H1 (cell line): ENCODE measurements at regions not wholly inside any gene's neighbourhood (a gene's known extent, or its start where the extent isn't known, plus 50 kb on each side); places are given as distances from the start of the nearest gene placed in this dataset.

Source experiments
- CTCF ChIA-PET: fragments of 300-600 bp; sonication (Branson Sonifier 250); formaldehyde crosslinking; loops from one replicate; lab custom pipeline; 2021; ENCODE audit not compliant: partially characterized antibody; lab: Charles Lee
- POLR2A ChIA-PET: fragments of 300-600 bp; sonication (Branson Sonifier 250); formaldehyde crosslinking; loops from one replicate; lab custom pipeline; 2021; ENCODE audit warnings: inconsistent platforms; ENCODE audit not compliant: partially characterized antibody; lab: Charles Lee
- DNase-seq, 2 experiments: peaks; one replicate each; pipeline versions ENCODE4 v3.0.0 to v3.0.0-alpha.2; 2010 to 2022; ENCODE audit warnings: low spot score in 2 of 2, low read depth in 1 of 2, mixed read lengths in 1 of 2
- FAIRE-seq: peaks from 2 replicates; lab custom pipeline; 2011; peaks lifted over from hg19 to GRCh38; lab: Jason Lieb, UNC
- H2AFZ ChIP-seq: 2 replicates; pipeline ENCODE4 v1.8.1; 2012; ENCODE audit warnings: low read length, inconsistent platforms
- H2AK5ac ChIP-seq: 2 replicates; pipeline ENCODE4 v1.6.1; 2013; ENCODE audit warnings: low read depth, low read length
- H2BK120ac ChIP-seq: replicated peaks from 2 replicates; pipeline ENCODE3; 2013; ENCODE audit warnings: low read depth, low read length, inconsistent platforms
- H2BK12ac ChIP-seq: 2 replicates; pipeline ENCODE4 v1.6.1; 2013; ENCODE audit warnings: low read depth, low read length
- H2BK15ac ChIP-seq: 2 replicates; pipeline ENCODE4 v1.6.1; 2013; ENCODE audit warnings: low read length
- H2BK20ac ChIP-seq: 2 replicates; pipeline ENCODE4 v1.6.1; 2013; ENCODE audit warnings: low read length
- H2BK5ac ChIP-seq: 2 replicates; pipeline ENCODE4 v1.6.1; 2013; ENCODE audit warnings: low read depth, low read length
- H3K14ac ChIP-seq: 2 replicates; pipeline ENCODE4 v1.6.1; 2013; ENCODE audit warnings: inconsistent platforms; ENCODE audit not compliant: insufficient read length
- H3K18ac ChIP-seq: 2 replicates; pipeline ENCODE4 v1.6.1; 2013; ENCODE audit warnings: low read length; ENCODE audit errors: extremely low read depth
- H3K23ac ChIP-seq: 2 replicates; pipeline ENCODE4 v1.6.1; 2013; ENCODE audit warnings: inconsistent platforms; ENCODE audit not compliant: insufficient read length
- H3K23me2 ChIP-seq: 2 replicates; pipeline ENCODE4 v1.6.1; 2013; ENCODE audit warnings: low read depth, low read length
- H3K27ac ChIP-seq: 2 replicates; pipeline ENCODE4 v1.6.1; 2011; ENCODE audit warnings: low read depth, low read length, inconsistent platforms
- H3K27me3 ChIP-seq, 4 experiments: replicated peaks in 1 of 4; 1 replicate in 1 of 4; 2 replicates in 3 of 4; pipeline versions ENCODE4 v1.6.1 to v1.8.1; 2011 to 2013; ENCODE audit warnings: low read length in 3 of 4, mild to moderate bottlenecking in 3 of 4, inconsistent platforms in 2 of 4, mixed read lengths in 2 of 4, moderate library complexity in 1 of 4; ENCODE audit not compliant: control insufficient read depth in 3 of 4, insufficient read depth in 3 of 4; ENCODE audit errors: extremely low read depth in 1 of 4
- H3K36me3 ChIP-seq, 4 experiments: 2 replicates each; pipeline versions ENCODE4 v1.6.1 to v1.8.1; 2011 to 2013; ENCODE audit warnings: mild to moderate bottlenecking in 4 of 4, low read length in 3 of 4, moderate library complexity in 2 of 4, control low read depth in 1 of 4, inconsistent platforms in 1 of 4; ENCODE audit not compliant: insufficient read depth in 4 of 4, control insufficient read depth in 2 of 4
- H3K4ac ChIP-seq: replicated peaks from 2 replicates; pipeline ENCODE3; 2013; ENCODE audit warnings: low read length, low read depth, mixed read lengths, inconsistent platforms; ENCODE audit not compliant: insufficient read length
- H3K4me1 ChIP-seq, 4 experiments: replicated peaks in 1 of 4; 1 replicate in 1 of 4; 2 replicates in 3 of 4; pipeline versions ENCODE4 v1.6.1 to v1.8.1; 2011 to 2013; ENCODE audit warnings: low read length in 3 of 4, inconsistent platforms in 2 of 4, mixed read lengths in 1 of 4; ENCODE audit not compliant: insufficient read depth in 4 of 4, control insufficient read depth in 3 of 4
- H3K4me2 ChIP-seq, 2 experiments: 2 replicates each; pipeline versions ENCODE4 v1.6.1 to v1.8.1; 2011 to 2013; ENCODE audit warnings: low read depth in 2 of 2, low read length in 2 of 2, control low read depth in 1 of 2, inconsistent platforms in 1 of 2, mild to moderate bottlenecking in 1 of 2; ENCODE audit not compliant: insufficient read depth in 1 of 2
- H3K4me3 ChIP-seq, 4 experiments: fragments of 200-600, 300-600 bp in 1 of 4; sonication (generic), shearing (Covaris generic), sonication (Bioruptor Twin) in 1 of 4; 2 replicates each; pipeline versions ENCODE4 v1.5.1 to v1.8.1; 2011 to 2016; ENCODE audit warnings: low read length in 4 of 4, low read depth in 3 of 4, control low read depth in 2 of 4, inconsistent platforms in 2 of 4, mild to moderate bottlenecking in 2 of 4, mixed read lengths in 1 of 4, moderate library complexity in 1 of 4; ENCODE audit not compliant: insufficient read depth in 2 of 4; ENCODE audit errors: extremely low read depth in 1 of 4
- H3K56ac ChIP-seq: replicated peaks from 2 replicates; pipeline ENCODE3; 2013; ENCODE audit warnings: low read depth, mild to moderate bottlenecking, mixed read lengths, low read length, inconsistent platforms; ENCODE audit not compliant: insufficient read length
- H3K79me1 ChIP-seq: 2 replicates; pipeline ENCODE4 v1.6.1; 2013; ENCODE audit warnings: low read depth, low read length, control low read depth
- H3K79me2 ChIP-seq, 2 experiments: 2 replicates each; pipeline versions ENCODE4 v1.6.1 to v1.8.1; 2012 to 2013; ENCODE audit warnings: low read length in 2 of 2, mild to moderate bottlenecking in 2 of 2, inconsistent platforms in 1 of 2; ENCODE audit not compliant: insufficient read depth in 2 of 2, control insufficient read depth in 1 of 2
- H3K9ac ChIP-seq, 4 experiments: replicated peaks in 1 of 4; 1 replicate in 1 of 4; 2 replicates in 3 of 4; pipeline versions ENCODE4 v1.6.1 to v1.8.1; 2011 to 2013; ENCODE audit warnings: low read depth in 3 of 4, low read length in 3 of 4, control low read depth in 2 of 4, mild to moderate bottlenecking in 2 of 4, moderate library complexity in 2 of 4, inconsistent platforms in 1 of 4; ENCODE audit errors: extremely low read depth in 1 of 4
- H3K9me3 ChIP-seq, 2 experiments: 2 replicates each; pipeline versions ENCODE4 v1.6.1 to v1.8.1; 2012 to 2013; ENCODE audit warnings: mild to moderate bottlenecking in 2 of 2, moderate library complexity in 2 of 2, control low read depth in 1 of 2, inconsistent platforms in 1 of 2, low read depth in 1 of 2, low read length in 1 of 2, mixed read lengths in 1 of 2; ENCODE audit not compliant: insufficient read depth in 2 of 2
- H4K20me1 ChIP-seq, 2 experiments: replicated peaks in 1 of 2; 2 replicates each; pipeline versions ENCODE3 to v1.8.1; 2011 to 2013; ENCODE audit warnings: inconsistent platforms in 2 of 2, low read length in 2 of 2, mild to moderate bottlenecking in 1 of 2; ENCODE audit not compliant: insufficient read depth in 2 of 2, control insufficient read depth in 1 of 2
- H4K5ac ChIP-seq: 2 replicates; pipeline ENCODE4 v1.6.1; 2013; ENCODE audit warnings: low read length, low read depth, mixed read lengths, inconsistent platforms; ENCODE audit not compliant: insufficient read length
- H4K8ac ChIP-seq: 2 replicates; pipeline ENCODE4 v1.8.0; 2013; ENCODE audit warnings: mild to moderate bottlenecking, moderate library complexity, low read length, inconsistent platforms; ENCODE audit not compliant: insufficient read depth; ENCODE audit errors: extremely low read depth
- H4K91ac ChIP-seq: replicated peaks from 2 replicates; pipeline ENCODE3; 2013; ENCODE audit warnings: low read length, mixed read lengths, inconsistent platforms; ENCODE audit not compliant: insufficient read length
- ASH2L ChIP-seq: fragments of 200-600, 300-600 bp; sonication (generic); IDR thresholded peaks from one replicate; pipeline ENCODE4 v1.7.1; 2017; ENCODE audit warnings: low read length
- BACH1 ChIP-seq: IDR thresholded peaks from 2 replicates; pipeline ENCODE4 v1.6.1; 2012; ENCODE audit warnings: low read length, improper control_type of control experiment
- CBX8 ChIP-seq: fragments of 300-800, 300-1000 bp; sonication (generic); IDR thresholded peaks from 2 replicates; pipeline ENCODE4 v1.7.1; 2016; ENCODE audit warnings: low read depth, low read length, borderline replicate concordance
- CHD2 ChIP-seq: IDR thresholded peaks from 2 replicates; pipeline ENCODE4 v1.6.1; 2012; ENCODE audit warnings: low read length, improper control_type of control experiment
- HDAC6 ChIP-seq: IDR thresholded peaks from one replicate; pipeline ENCODE4 v1.7.1; 2012; ENCODE audit warnings: low read depth, mild to moderate bottlenecking, inconsistent platforms, low read length, moderate library complexity
- JUN ChIP-seq: IDR thresholded peaks from 2 replicates; pipeline ENCODE4 v1.6.1; 2011; ENCODE audit warnings: low read depth, mild to moderate bottlenecking, improper control_type of control experiment, low read length
- JUND ChIP-seq: IDR thresholded peaks from 2 replicates; pipeline ENCODE4 v1.6.1; 2011; ENCODE audit warnings: mild to moderate bottlenecking, improper control_type of control experiment, low read length
- KDM4A ChIP-seq: IDR thresholded peaks from one replicate; pipeline ENCODE4 v1.7.1; 2012; ENCODE audit warnings: low read depth, mild to moderate bottlenecking, moderate library complexity, low read length, inconsistent platforms; ENCODE audit not compliant: severe bottlenecking
- PHF8 ChIP-seq: fragments of 200-600 bp; sonication (generic); conservative IDR thresholded peaks from 2 replicates; pipeline ENCODE4 v1.7.1; 2012; ENCODE audit warnings: low read depth, mild to moderate bottlenecking, inconsistent platforms, low read length, moderate library complexity
- POLR2A ChIP-seq, 2 experiments: IDR thresholded peaks; 1 replicate in 1 of 2; 2 replicates in 1 of 2; pipeline ENCODE4 v1.6.1; 2011; ENCODE audit warnings: low read depth in 2 of 2, low read length in 2 of 2, mild to moderate bottlenecking in 2 of 2; ENCODE audit errors: control extremely low read depth in 1 of 2
- RBBP5 ChIP-seq: IDR thresholded peaks from 2 replicates; pipeline ENCODE4 v1.7.1; 2012; ENCODE audit warnings: low read depth, mild to moderate bottlenecking, inconsistent platforms, low read length, moderate library complexity, borderline replicate concordance
- RXRA ChIP-seq: IDR thresholded peaks from 2 replicates; pipeline ENCODE4 v1.6.1; 2011; ENCODE audit warnings: low read depth, mild to moderate bottlenecking, low read length, moderate library complexity; ENCODE audit not compliant: insufficient read depth
- SP1 ChIP-seq: IDR thresholded peaks from 2 replicates; pipeline ENCODE4 v1.6.1; 2011; ENCODE audit warnings: low read depth, low read length
- SRF ChIP-seq: IDR thresholded peaks from 2 replicates; pipeline ENCODE4 v1.6.1; 2011; ENCODE audit warnings: mild to moderate bottlenecking, low read depth, low read length, moderate library complexity
- TBP ChIP-seq: IDR thresholded peaks from 2 replicates; pipeline ENCODE4 v1.6.1; 2011; ENCODE audit warnings: low read depth, low read length, improper control_type of control experiment
- TCF12 ChIP-seq: IDR thresholded peaks from 2 replicates; pipeline ENCODE4 v1.6.1; 2011; ENCODE audit warnings: low read depth, mild to moderate bottlenecking, low read length
- WGBS, 2 experiments: shearing (Covaris generic) in 1 of 2; methylation state at CpG; one replicate each; pipeline versions ENCODE4 v1.1.6 to v1.1.7; 2013 to 2015; ENCODE audit warnings: low lambda C conversion rate in 2 of 2, mixed read lengths in 2 of 2, inconsistent platforms in 1 of 2, low coverage in 1 of 2, missing lambda C conversion rate in 1 of 2; ENCODE audit not compliant: insufficient replicate concordance in 2 of 2, insufficient coverage in 1 of 2, insufficient read length in 1 of 2; ENCODE audit errors: extremely low coverage in 1 of 2, missing lambda C conversion rate in 1 of 2; 5-methylcytosine and 5-hydroxymethylcytosine counted together

GRCh38 chr1:94661431-94661932, 119.9 kb upstream of the F3 start:
- no peak overlapping the region for H3K4ac ChIP-seq
- peak overlapping the region; percentile 63; the same call in 1 of the 2 replicates for H3K27ac ChIP-seq
- no peaks in the 10 kb centered on the region for H3K79me2 ChIP-seq
- no peak overlapping the region for H2BK12ac ChIP-seq
- peaks cover 2 to 25% (median 14%) of the 10 kb centered on the region in 4 experiments; a peak in 6 of 7 replicates for H3K4me1 ChIP-seq
- no peaks in the 10 kb centered on the region for H3K79me1 ChIP-seq
- FAIRE-seq (peak; percentile 13), DNase-seq (no peak)
- H3K36me3 ChIP-seq, result no peaks in the 10 kb centered on the region; a peak in 1 of 8 replicates
- no peak overlapping the region for H3K56ac ChIP-seq
- POLR2A ChIA-PET, result no interaction called here
- H3K9me3 ChIP-seq, result no peaks in the 10 kb centered on the region
- no peaks in the 10 kb centered on the region for H4K20me1 ChIP-seq
- no peak overlapping the region for H2AFZ ChIP-seq
- CTCF ChIA-PET, result interaction anchor here (0.8 to 1.4 kb wide), 3 partner anchors 15 to 51 kb away, joined by 3 to 4 read pairs (median 3); no protein-coding TSS in a partner anchor
- peak overlapping the region; percentile 98 for H2BK120ac ChIP-seq
- H4K5ac ChIP-seq, result no peak overlapping the region
- H3K4me3 ChIP-seq, result peak overlapping the region in 1 of 4 experiments; percentile 36; a peak in 4 of 8 replicates
- H4K91ac ChIP-seq, result peak overlapping the region; percentile 68
- WGBS, 2 experiments, result 16% methylated on average over 2 of the region's 2 CpGs; no CpG with 5 or more reads in 1 of the 2 experiments
- H3K23ac ChIP-seq, result no peak overlapping the region
- peak overlapping the region; percentile 38 to 51; a peak in 3 of 4 replicates for H3K4me2 ChIP-seq
- H3K9ac ChIP-seq, result no peak overlapping the region
- no peak overlapping the region for H2AK5ac ChIP-seq
- no peak overlapping the region for H2BK20ac ChIP-seq
- H2BK5ac ChIP-seq, result peak overlapping the region; percentile 94; the same call in 1 of the 2 replicates
- no peaks in the 10 kb centered on the region; the same call in 1 of the 2 replicates for H3K23me2 ChIP-seq
- H4K8ac ChIP-seq, result no peak overlapping the region
- no peak overlapping the region for H3K14ac ChIP-seq
- no peaks in the 10 kb centered on the region for H3K27me3 ChIP-seq
- H3K18ac ChIP-seq, result no peak overlapping the region
- H2BK15ac ChIP-seq, result no peak overlapping the region
- no peak for TF ChIP-seq TBP
- no peak for TF ChIP-seq HDAC6
- no peak for TF ChIP-seq KDM4A
- TF ChIP-seq TCF12, result no peak
- no peak for TF ChIP-seq PHF8
- TF ChIP-seq CBX8, result no peak
- no peak for TF ChIP-seq RBBP5
- TF ChIP-seq JUN, result no peak
- no peak for TF ChIP-seq JUND
- no peak for TF ChIP-seq SP1
- TF ChIP-seq SRF, result no peak
- no peak for TF ChIP-seq POLR2A (IDR thresholded peaks at IDR 0.05; ENCODE audit: control extremely low read depth in 1 of 2, low read depth in 2 of 2, low read length in 2 of 2)
- no peak for TF ChIP-seq CHD2
- no peak for TF ChIP-seq BACH1
- no peak for TF ChIP-seq RXRA
- no peak for TF ChIP-seq ASH2L
